ENCODE measurements at regions not wholly inside any gene's neighbourhood (a gene's known extent, or its start where the extent isn't known, plus 50 kb on each side); places are given as distances from the start of the nearest gene placed in this dataset.

GRCh38 chr14:84777356-84777755 is 752.6 kb upstream of the FLRT2 start:
- TF ChIP-seq TAF1 (IDR thresholded peaks at IDR 0.05; ENCODE audit: borderline replicate concordance, insufficient read depth, low read length) (no peak), SIN3A (IDR thresholded peaks at IDR 0.05; ENCODE audit: borderline replicate concordance, insufficient read depth, low read length) (no peak), POLR2AphosphoS5 (IDR thresholded peaks at IDR 0.05; ENCODE audit: low read depth, low read length) (no peak), REST (IDR thresholded peaks at IDR 0.05; ENCODE audit: insufficient read depth in 1 of 2, low read depth in 2 of 2, low read length in 2 of 2) (no peak)
